GM12878 (cell line): ENCODE measurements at regions not wholly inside any gene's neighbourhood (a gene's known extent, or its start where the extent isn't known, plus 50 kb on each side); places are given as distances from the start of the nearest gene placed in this dataset.

ENCODE experiments used
- ATAC-seq: fragments of 200-7000 bp; cut with Tn5 transposase; 3 replicates; pipeline ENCODE4 v1.9.1; 2020; ENCODE audit warnings: mild to moderate bottlenecking, moderate library complexity
- BruUV-seq: library from RNA; stranded (reverse); fragments of 400-500 nt; replicated peaks from 2 replicates; lab custom pipeline; 2021; lab: Mats Ljungman, UMichigan
- CTCF ChIA-PET: fragments of 300-600 bp; sonication (Branson Sonifier 250); formaldehyde crosslinking; extraction: SDS; loops from one replicate; lab custom pipeline; 2021; ENCODE audit warnings: inconsistent platforms; lab: Yijun Ruan, JAX
- POLR2A ChIA-PET: fragments of 350-600 bp; formaldehyde crosslinking; extraction: SDS; loops from one replicate; lab custom pipeline; 2021; ENCODE audit warnings: inconsistent platforms; lab: Charles Lee
- RAD21 ChIA-PET: fragments of 300-600 bp; sonication (Branson Sonifier 250); formaldehyde crosslinking; loops from one replicate; lab custom pipeline; 2023; ENCODE audit warnings: antibody characterized with exemption; ENCODE audit not compliant: unreplicated experiment; lab: Charles Lee
- SMC1A ChIA-PET: fragments of 300-600 bp; sonication (Branson Sonifier 250); formaldehyde crosslinking; loops from one replicate; lab custom pipeline; 2023; ENCODE audit not compliant: unreplicated experiment, uncharacterized antibody; lab: Charles Lee
- DNase-seq: peaks from one replicate; pipeline ENCODE4 v3.0.0-alpha.2; 2011; ENCODE audit warnings: low read depth, low spot score
- FAIRE-seq: peaks from 3 replicates; lab custom pipeline; 2011; peaks lifted over from hg19 to GRCh38; lab: Jason Lieb, UNC
- H2AFZ ChIP-seq: 2 replicates; pipeline ENCODE4 v1.6.0; 2011; ENCODE audit warnings: low read depth, low read length, control low read depth; ENCODE audit not compliant: control insufficient read depth
- H3K27ac ChIP-seq: 2 replicates; pipeline ENCODE4 v1.5.1; 2011; ENCODE audit warnings: control low read depth; ENCODE audit not compliant: control insufficient read depth, insufficient read depth
- H3K27me3 ChIP-seq, 2 experiments: replicated peaks in 1 of 2; 2 replicates each; pipeline versions ENCODE4 v1.6.0 to v1.6.1; 2011; ENCODE audit warnings: low read length in 1 of 2; ENCODE audit not compliant: control insufficient read depth in 2 of 2, insufficient read depth in 2 of 2
- H3K36me3 ChIP-seq, 2 experiments: 2 replicates each; pipeline ENCODE4 v1.5.1; 2011; ENCODE audit warnings: low read length in 1 of 2; ENCODE audit not compliant: control insufficient read depth in 2 of 2, insufficient read depth in 2 of 2
- H3K4me1 ChIP-seq: 2 replicates; pipeline ENCODE4 v1.6.1; 2011; ENCODE audit warnings: mild to moderate bottlenecking, low read length, moderate library complexity, mixed read lengths; ENCODE audit not compliant: control insufficient read depth, insufficient read depth
- H3K4me2 ChIP-seq: 2 replicates; pipeline ENCODE4 v1.6.0; 2011; ENCODE audit warnings: control low read depth; ENCODE audit not compliant: control insufficient read depth, insufficient read depth
- H3K4me3 ChIP-seq: fragments of 200-600 bp; sonication (generic); 2 replicates; pipeline ENCODE4 v1.5.1; 2016
- H3K79me2 ChIP-seq: 2 replicates; pipeline ENCODE4 v1.6.0; 2011; ENCODE audit warnings: low read length; ENCODE audit not compliant: control insufficient read depth, insufficient read depth
- H3K9ac ChIP-seq: 2 replicates; pipeline ENCODE4 v1.8.0; 2011; ENCODE audit warnings: low read length, control low read depth, mixed read lengths; ENCODE audit not compliant: control insufficient read depth, insufficient read depth
- H3K9me3 ChIP-seq: replicated peaks from 3 replicates; pipeline ENCODE4 v1.5.1; 2011; ENCODE audit warnings: mild to moderate bottlenecking, low read length; ENCODE audit not compliant: control insufficient read depth, insufficient read depth
- H4K20me1 ChIP-seq: 2 replicates; pipeline ENCODE4 v1.6.0; 2011; ENCODE audit not compliant: control insufficient read depth, insufficient read depth
- ATF2 ChIP-seq: IDR thresholded peaks from 2 replicates; pipeline ENCODE4 v1.6.1; 2012; ENCODE audit warnings: low read length, inconsistent platforms
- ELK1 ChIP-seq: IDR thresholded peaks from 2 replicates; pipeline ENCODE4 v1.6.1; 2012; ENCODE audit warnings: low read depth, low read length, improper control_type of control experiment
- HSF1 ChIP-seq: fragments of 150-350 bp; IDR thresholded peaks from 2 replicates; pipeline ENCODE4 v1.6.1; 2014; ENCODE audit warnings: mild to moderate bottlenecking, low read depth, low read length
- POLR2AphosphoS2 ChIP-seq: IDR thresholded peaks from 2 replicates; pipeline ENCODE4 v1.6.1; 2011; ENCODE audit warnings: low read depth, mild to moderate bottlenecking, low read length, improper control_type of control experiment, moderate library complexity
- RAD21 ChIP-seq: IDR thresholded peaks from 2 replicates; pipeline ENCODE4 v1.6.1; 2011; ENCODE audit warnings: mild to moderate bottlenecking, low read depth, low read length, moderate library complexity; ENCODE audit not compliant: insufficient read depth
- SMC3 ChIP-seq: IDR thresholded peaks from 2 replicates; pipeline ENCODE4 v1.6.1; 2011; ENCODE audit warnings: low read length, improper control_type of control experiment, borderline replicate concordance
- SPI1 ChIP-seq: IDR thresholded peaks from 2 replicates; pipeline ENCODE4 v1.6.1; 2011; ENCODE audit warnings: low read depth, mild to moderate bottlenecking, low read length, moderate library complexity, borderline replicate concordance; ENCODE audit not compliant: insufficient read depth
- SREBF2 ChIP-seq: IDR thresholded peaks from 2 replicates; pipeline ENCODE4 v1.6.1; 2012; ENCODE audit warnings: mild to moderate bottlenecking, low read length
- TBL1XR1 ChIP-seq: IDR thresholded peaks from 2 replicates; pipeline ENCODE4 v1.6.1; 2012; ENCODE audit warnings: low read depth, low read length, improper control_type of control experiment
- ZNF622 ChIP-seq: fragments of 450-650 bp; IDR thresholded peaks from 2 replicates; pipeline ENCODE4 v1.6.1; 2017; ENCODE audit warnings: mild to moderate bottlenecking, inconsistent platforms
- WGBS: methylation state at CpG from one replicate; pipeline ENCODE4 v1.1.6; 2016; ENCODE audit warnings: low lambda C conversion rate; ENCODE audit not compliant: insufficient replicate concordance, insufficient coverage; ENCODE audit errors: missing lambda C conversion rate; 5-methylcytosine and 5-hydroxymethylcytosine counted together
- in situ Hi-C: fragments of 300-500 bp; cut with MboI; formaldehyde crosslinking; loops from 9 replicates; pipeline ENCODE4 v1.14.3; 2018; ENCODE audit warnings: mixed read lengths
- intact Hi-C: fragments of 100-400 bp; cut with micrococcal nuclease; formaldehyde crosslinking; loops from one replicate; pipeline ENCODE4 v1.14.2; 2022; ENCODE audit not compliant: unreplicated experiment

- H4K20me1 ChIP-seq: no peaks in the 10 kb centered on the region
- ATAC-seq (no peak), DNase-seq (no peak), FAIRE-seq (no peak)
- no peak overlapping the region for H3K4me2 ChIP-seq
- no peaks in the 10 kb centered on the region for H3K4me1 ChIP-seq
- no peak overlapping the region for H2AFZ ChIP-seq
- H3K27me3 ChIP-seq: no peaks in the 10 kb centered on the region
- 0% methylated on average over 1 of the region's 1 CpG for WGBS
- no peak overlapping the region for H3K4me3 ChIP-seq
- intact Hi-C loops (no loop called here), in situ Hi-C loops (no loop called here)
- no peak overlapping the region for H3K27ac ChIP-seq
- no peak overlapping the region for H3K9ac ChIP-seq
- no peaks in the 10 kb centered on the region for H3K36me3 ChIP-seq
- no TSS peak for BruUV-seq
- TF ChIP-seq SPI1: no peak
- TF ChIP-seq ELK1: no peak
- H3K9me3 ChIP-seq: no peaks in the 10 kb centered on the region
- ChIA-PET CTCF (interaction anchor here (1.4 to 1.6 kb wide), 2 partner anchors 10 to 427 kb away, joined by 3 to 5 read pairs; no protein-coding TSS in a partner anchor), POLR2A (no interaction called here), SMC1A (interaction anchor here (0.8 to 3.4 kb wide), 2 partner anchors 10 to 20 kb away, joined by 10 to 15 read pairs; no protein-coding TSS in a partner anchor), RAD21 (interaction anchor here (1.0 to 1.1 kb wide), 3 partner anchors 10 to 503 kb away, joined by 3 to 5 read pairs (median 4); no protein-coding TSS in a partner anchor)
- H3K79me2 ChIP-seq: no peaks in the 10 kb centered on the region
Measured at GRCh38 chr1:221981461-221981860, 239.6 kb upstream of the DUSP10 start.

DNA sequence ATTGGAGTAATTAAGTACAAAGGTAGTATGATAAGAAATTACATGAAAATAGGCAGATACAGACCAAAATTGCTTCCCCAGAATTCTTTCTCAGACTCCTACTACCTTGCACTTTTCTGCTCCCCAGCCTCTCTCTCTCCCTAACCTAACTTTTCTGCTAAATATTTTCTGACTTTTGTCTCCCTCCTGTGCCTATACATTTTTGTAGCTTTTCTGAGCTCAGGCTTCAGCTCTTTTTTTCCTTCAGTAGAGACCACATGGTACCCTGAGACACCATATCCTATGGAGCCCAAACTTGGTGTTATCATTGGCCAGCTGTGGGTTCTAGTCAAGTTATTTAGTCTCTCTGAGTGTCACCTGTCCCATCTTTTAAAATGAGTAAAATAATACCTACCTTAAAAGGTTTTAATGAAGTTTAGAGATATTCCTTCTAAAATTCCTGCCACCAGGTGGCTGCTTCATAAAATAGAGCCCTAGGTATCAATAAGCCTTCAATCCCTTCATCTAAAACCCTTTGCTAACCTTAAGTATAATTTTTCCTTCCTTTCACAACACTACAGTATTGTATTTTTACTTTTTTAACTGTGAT, 237.6 kb upstream of the DUSP10 start:
- FAIRE-seq (no peak), ATAC-seq (peak; percentile 48), DNase-seq (no peak)
- intact Hi-C loops (no loop called here), in situ Hi-C loops (no loop called here)
- H4K20me1 ChIP-seq: no peaks in the 10 kb centered on the region
- no peaks in the 10 kb centered on the region for H3K4me1 ChIP-seq
- no peak overlapping the region for H2AFZ ChIP-seq
- peak; percentile 37; the same call in 1 of the 2 replicates for TF ChIP-seq SMC3
- no peak for TF ChIP-seq ZNF622
- TF ChIP-seq TBL1XR1: no peak
- TF ChIP-seq ATF2: no peak
- no peak for TF ChIP-seq HSF1
- peak; percentile 49 for TF ChIP-seq RAD21
- TF ChIP-seq POLR2AphosphoS2: no peak
- TF ChIP-seq SREBF2: no peak
- H3K9ac ChIP-seq: no peak overlapping the region
- H3K27me3 ChIP-seq: no peaks in the 10 kb centered on the region
- ChIA-PET RAD21 (interaction anchor here (0.7 to 1.8 kb wide), 9 partner anchors 18 to 502 kb away, joined by 3 to 8 read pairs (median 4); no protein-coding TSS in a partner anchor), SMC1A (interaction anchor here (0.6 to 3.4 kb wide), 11 partner anchors 13 to 501 kb away, joined by 3 to 15 read pairs (median 3); partner anchors contain the start of gene DUSP10), POLR2A (no interaction called here), CTCF (interaction anchor here (0.8 to 1.8 kb wide), 9 partner anchors 17 to 501 kb away, joined by 3 to 10 read pairs (median 4); no protein-coding TSS in a partner anchor)
- no peak overlapping the region for H3K27ac ChIP-seq
- no peaks in the 10 kb centered on the region for H3K9me3 ChIP-seq
- no peaks in the 10 kb centered on the region for H3K79me2 ChIP-seq
- BruUV-seq: no TSS peak
- no peaks in the 10 kb centered on the region for H3K36me3 ChIP-seq
- no peak overlapping the region for H3K4me2 ChIP-seq
- no peak overlapping the region for H3K4me3 ChIP-seq
